T-helper 1 cell treated with Interleukin-12 subunit alpha and Interleukin-12 subunit beta and Interleukin-4 antibody, amounts not matched to agents 30 μg/mL and 1 μg/mL, for 36 hours (primary cell): ENCODE measurements at regions not wholly inside any gene's neighbourhood (a gene's known extent, or its start where the extent isn't known, plus 50 kb on each side); places are given as distances from the start of the nearest gene placed in this dataset.

Source experiments
- H3K27ac Mint-ChIP-seq: one replicate; pipeline ENCODE4 v1.8.0; 2021; ENCODE audit warnings: mild to moderate bottlenecking, mixed read lengths
- H3K27me3 Mint-ChIP-seq: one replicate; pipeline ENCODE4 v1.8.0; 2021; ENCODE audit warnings: low read depth, mixed read lengths
- H3K36me3 Mint-ChIP-seq: one replicate; pipeline ENCODE4 v1.8.0; 2021; ENCODE audit warnings: low read depth, mixed read lengths
- H3K4me1 Mint-ChIP-seq: one replicate; pipeline ENCODE4 v1.8.0; 2021; ENCODE audit warnings: low read depth, mixed read lengths
- H3K4me3 Mint-ChIP-seq: one replicate; pipeline ENCODE4 v1.8.0; 2021; ENCODE audit warnings: mild to moderate bottlenecking, moderate library complexity, mixed read lengths
- H3K9me3 Mint-ChIP-seq: one replicate; pipeline ENCODE4 v1.8.0; 2021; ENCODE audit warnings: mixed read lengths

GRCh38 chr3:110227991-110228390 lies 843.6 kb upstream of the NECTIN3 start:
- Mint-ChIP-seq H3K4me3 (no peak overlapping the region), H3K36me3 (no peaks in the 10 kb centered on the region), H3K27me3 (no peaks in the 10 kb centered on the region), H3K9me3 (peaks cover 5% of the 10 kb centered on the region), H3K4me1 (no peaks in the 10 kb centered on the region), H3K27ac (no peak overlapping the region)

- no peaks in the 10 kb centered on the region for H3K9me3 Mint-ChIP-seq
- no peaks in the 10 kb centered on the region for H3K4me1 Mint-ChIP-seq
- H3K27me3 Mint-ChIP-seq = no peaks in the 10 kb centered on the region
- no peak overlapping the region for H3K27ac Mint-ChIP-seq
- no peaks in the 10 kb centered on the region for H3K36me3 Mint-ChIP-seq
- no peak overlapping the region for H3K4me3 Mint-ChIP-seq
Observed at GRCh38 chr3:110234831-110235230, 836.8 kb upstream of the NECTIN3 start.

- no peaks in the 10 kb centered on the region for H3K36me3 Mint-ChIP-seq
- H3K27me3 Mint-ChIP-seq = no peaks in the 10 kb centered on the region
- H3K9me3 Mint-ChIP-seq = no peaks in the 10 kb centered on the region
- H3K4me3 Mint-ChIP-seq = no peak overlapping the region
- H3K27ac Mint-ChIP-seq = no peak overlapping the region
- H3K4me1 Mint-ChIP-seq = no peaks in the 10 kb centered on the region
Observed at GRCh38 chr3:110236976-110237610, 834.5 kb upstream of the NECTIN3 start.

GRCh38 chr3:110243081-110243480 lies 828.5 kb upstream of the NECTIN3 start:
- H3K9me3 Mint-ChIP-seq = no peaks in the 10 kb centered on the region
- no peak overlapping the region for H3K4me3 Mint-ChIP-seq
- no peaks in the 10 kb centered on the region for H3K27me3 Mint-ChIP-seq
- no peaks in the 10 kb centered on the region for H3K36me3 Mint-ChIP-seq
- no peak overlapping the region for H3K27ac Mint-ChIP-seq
- no peaks in the 10 kb centered on the region for H3K4me1 Mint-ChIP-seq

- Mint-ChIP-seq H3K27ac (no peak overlapping the region), H3K9me3 (no peaks in the 10 kb centered on the region), H3K27me3 (no peaks in the 10 kb centered on the region), H3K4me1 (no peaks in the 10 kb centered on the region), H3K36me3 (no peaks in the 10 kb centered on the region), H3K4me3 (no peak overlapping the region)
Observed at GRCh38 chr3:110246796-110247376, 824.7 kb upstream of the NECTIN3 start.

- Mint-ChIP-seq H3K27ac (no peak overlapping the region), H3K9me3 (no peaks in the 10 kb centered on the region), H3K4me3 (no peak overlapping the region), H3K36me3 (no peaks in the 10 kb centered on the region), H3K27me3 (no peaks in the 10 kb centered on the region), H3K4me1 (no peaks in the 10 kb centered on the region)
Observed at GRCh38 chr3:110248666-110249065, 823.0 kb upstream of the NECTIN3 start.

GRCh38 chr3:110253794-110254193 lies 817.8 kb upstream of the NECTIN3 start:
- H3K27ac Mint-ChIP-seq = no peak overlapping the region
- H3K36me3 Mint-ChIP-seq = no peaks in the 10 kb centered on the region
- H3K4me1 Mint-ChIP-seq = no peaks in the 10 kb centered on the region
- no peaks in the 10 kb centered on the region for H3K27me3 Mint-ChIP-seq
- peaks cover 5% of the 10 kb centered on the region for H3K9me3 Mint-ChIP-seq
- no peak overlapping the region for H3K4me3 Mint-ChIP-seq

- Mint-ChIP-seq H3K4me3 (no peak overlapping the region), H3K27ac (no peak overlapping the region), H3K4me1 (no peaks in the 10 kb centered on the region), H3K27me3 (no peaks in the 10 kb centered on the region), H3K9me3 (peaks cover 5% of the 10 kb centered on the region), H3K36me3 (no peaks in the 10 kb centered on the region)
Observed at GRCh38 chr3:110254591-110254990, 817.0 kb upstream of the NECTIN3 start.

GRCh38 chr3:110261141-110261540 lies 810.5 kb upstream of the NECTIN3 start:
- no peak overlapping the region for H3K4me3 Mint-ChIP-seq
- H3K27ac Mint-ChIP-seq = no peak overlapping the region
- H3K4me1 Mint-ChIP-seq = no peaks in the 10 kb centered on the region
- peaks cover 5% of the 10 kb centered on the region for H3K9me3 Mint-ChIP-seq
- no peaks in the 10 kb centered on the region for H3K36me3 Mint-ChIP-seq
- no peaks in the 10 kb centered on the region for H3K27me3 Mint-ChIP-seq

- Mint-ChIP-seq H3K27ac (no peak overlapping the region), H3K4me3 (no peak overlapping the region), H3K27me3 (no peaks in the 10 kb centered on the region), H3K9me3 (peaks cover 5% of the 10 kb centered on the region), H3K4me1 (no peaks in the 10 kb centered on the region), H3K36me3 (no peaks in the 10 kb centered on the region)
Observed at GRCh38 chr3:110262896-110263295, 808.7 kb upstream of the NECTIN3 start.

GRCh38 chr3:110265302-110265701 lies 806.3 kb upstream of the NECTIN3 start:
- Mint-ChIP-seq H3K27ac (no peak overlapping the region), H3K9me3 (no peaks in the 10 kb centered on the region), H3K4me3 (no peak overlapping the region), H3K4me1 (no peaks in the 10 kb centered on the region), H3K36me3 (no peaks in the 10 kb centered on the region), H3K27me3 (no peaks in the 10 kb centered on the region)

GRCh38 chr3:110267304-110267845 lies 804.2 kb upstream of the NECTIN3 start:
- Mint-ChIP-seq H3K4me3 (no peak overlapping the region), H3K27ac (no peak overlapping the region), H3K4me1 (no peaks in the 10 kb centered on the region)

GRCh38 chr3:110272525-110272924 lies 799.1 kb upstream of the NECTIN3 start:
- Mint-ChIP-seq H3K4me3 (no peak overlapping the region), H3K27me3 (no peaks in the 10 kb centered on the region), H3K36me3 (no peaks in the 10 kb centered on the region), H3K4me1 (no peaks in the 10 kb centered on the region), H3K27ac (no peak overlapping the region), H3K9me3 (no peaks in the 10 kb centered on the region)

More at GRCh38 chr3:110267304-110267845, 804.2 kb upstream of the NECTIN3 start:
- Mint-ChIP-seq H3K27me3 (no peaks in the 10 kb centered on the region), H3K36me3 (no peaks in the 10 kb centered on the region), H3K9me3 (no peaks in the 10 kb centered on the region)

- Mint-ChIP-seq H3K27me3 (no peaks in the 10 kb centered on the region), H3K4me1 (no peaks in the 10 kb centered on the region), H3K9me3 (peaks cover 11% of the 10 kb centered on the region), H3K36me3 (no peaks in the 10 kb centered on the region), H3K27ac (no peak overlapping the region), H3K4me3 (no peak overlapping the region)
Observed at GRCh38 chr3:110291886-110292501, 779.6 kb upstream of the NECTIN3 start.

- no peaks in the 10 kb centered on the region for H3K4me1 Mint-ChIP-seq
- H3K9me3 Mint-ChIP-seq = peaks cover 11% of the 10 kb centered on the region
- no peak overlapping the region for H3K27ac Mint-ChIP-seq
Observed at GRCh38 chr3:110293660-110294059, 778.0 kb upstream of the NECTIN3 start.

More at GRCh38 chr3:110293660-110294059, 778.0 kb upstream of the NECTIN3 start:
- Mint-ChIP-seq H3K36me3 (no peaks in the 10 kb centered on the region), H3K4me3 (no peak overlapping the region), H3K27me3 (no peaks in the 10 kb centered on the region)
